ENCODE measurements at regions not wholly inside any gene's neighbourhood (a gene's known extent, or its start where the extent isn't known, plus 50 kb on each side); places are given as distances from the start of the nearest gene placed in this dataset.

GRCh38 chr1:56424744-56425493 is 154.4 kb downstream of the PLPP3 start:
- DNase-seq = peak; percentile 9
- in situ Hi-C loops (cut with MboI; ENCODE audit: low pct_unique_long_range_greater_than_20kb, low sequenced_read_pairs) = no loop called here

- DNase-seq = no peak
- in situ Hi-C loops (cut with MboI; ENCODE audit: low pct_unique_long_range_greater_than_20kb, low sequenced_read_pairs) = no loop called here
These were observed 155.6 kb downstream of the PLPP3 start for GRCh38 chr1:56423716-56424115.

GRCh38 chr1:56418151-56418631 is 161.2 kb downstream of the PLPP3 start:
- in situ Hi-C loops (cut with MboI; ENCODE audit: low pct_unique_long_range_greater_than_20kb, low sequenced_read_pairs) = no loop called here
- no peak for DNase-seq

GRCh38 chr1:56417646-56418045 is 161.7 kb downstream of the PLPP3 start:
- in situ Hi-C loops (cut with MboI; ENCODE audit: low pct_unique_long_range_greater_than_20kb, low sequenced_read_pairs) = no loop called here
- no peak for DNase-seq

- no peak for DNase-seq
- in situ Hi-C loops (cut with MboI; ENCODE audit: low pct_unique_long_range_greater_than_20kb, low sequenced_read_pairs) = no loop called here
These were observed 162.9 kb downstream of the PLPP3 start for GRCh38 chr1:56416495-56416894.

GRCh38 chr1:56415720-56416119 is 163.6 kb downstream of the PLPP3 start:
- in situ Hi-C loops (cut with MboI; ENCODE audit: low pct_unique_long_range_greater_than_20kb, low sequenced_read_pairs) = no loop called here
- DNase-seq = no peak

GRCh38 chr1:56415258-56415657 is 164.1 kb downstream of the PLPP3 start:
- in situ Hi-C loops (cut with MboI; ENCODE audit: low pct_unique_long_range_greater_than_20kb, low sequenced_read_pairs) = no loop called here
- no peak for DNase-seq

- no peak for DNase-seq
- in situ Hi-C loops (cut with MboI; ENCODE audit: low pct_unique_long_range_greater_than_20kb, low sequenced_read_pairs) = no loop called here
These were observed 164.6 kb downstream of the PLPP3 start for GRCh38 chr1:56414728-56415224.

- in situ Hi-C loops (cut with MboI; ENCODE audit: low pct_unique_long_range_greater_than_20kb, low sequenced_read_pairs) = no loop called here
- DNase-seq = no peak
These were observed 165.6 kb downstream of the PLPP3 start for GRCh38 chr1:56413671-56414199.

GRCh38 chr1:56411484-56412180 is 167.7 kb downstream of the PLPP3 start:
- DNase-seq = no peak
- in situ Hi-C loops (cut with MboI; ENCODE audit: low pct_unique_long_range_greater_than_20kb, low sequenced_read_pairs) = no loop called here

- no peak for DNase-seq
- in situ Hi-C loops (cut with MboI; ENCODE audit: low pct_unique_long_range_greater_than_20kb, low sequenced_read_pairs) = no loop called here
These were observed 168.3 kb downstream of the PLPP3 start for GRCh38 chr1:56411021-56411420.

GRCh38 chr1:56410405-56410804 is 169.0 kb downstream of the PLPP3 start:
- no peak for DNase-seq
- in situ Hi-C loops (cut with MboI; ENCODE audit: low pct_unique_long_range_greater_than_20kb, low sequenced_read_pairs) = no loop called here

GRCh38 chr1:56409112-56409691 is 170.2 kb downstream of the PLPP3 start:
- in situ Hi-C loops (cut with MboI; ENCODE audit: low pct_unique_long_range_greater_than_20kb, low sequenced_read_pairs) = no loop called here
- peak; percentile 24 for DNase-seq

- in situ Hi-C loops (cut with MboI; ENCODE audit: low pct_unique_long_range_greater_than_20kb, low sequenced_read_pairs) = no loop called here
- no peak for DNase-seq
These were observed 172.5 kb downstream of the PLPP3 start for GRCh38 chr1:56406821-56407220.

GRCh38 chr1:56404561-56405030 is 174.8 kb downstream of the PLPP3 start:
- DNase-seq = no peak
- in situ Hi-C loops (cut with MboI; ENCODE audit: low pct_unique_long_range_greater_than_20kb, low sequenced_read_pairs) = no loop called here

- in situ Hi-C loops (cut with MboI; ENCODE audit: low pct_unique_long_range_greater_than_20kb, low sequenced_read_pairs) = no loop called here
- DNase-seq = no peak
These were observed 175.3 kb downstream of the PLPP3 start for GRCh38 chr1:56404066-56404465.

GRCh38 chr1:56403321-56403720 is 176.0 kb downstream of the PLPP3 start:
- DNase-seq = no peak
- in situ Hi-C loops (cut with MboI; ENCODE audit: low pct_unique_long_range_greater_than_20kb, low sequenced_read_pairs) = no loop called here

- DNase-seq = no peak
- in situ Hi-C loops (cut with MboI; ENCODE audit: low pct_unique_long_range_greater_than_20kb, low sequenced_read_pairs) = no loop called here
These were observed 178.2 kb downstream of the PLPP3 start for GRCh38 chr1:56401191-56401590.

GRCh38 chr1:56400526-56400925 is 178.8 kb downstream of the PLPP3 start:
- DNase-seq = no peak
- in situ Hi-C loops (cut with MboI; ENCODE audit: low pct_unique_long_range_greater_than_20kb, low sequenced_read_pairs) = no loop called here

- in situ Hi-C loops (cut with MboI; ENCODE audit: low pct_unique_long_range_greater_than_20kb, low sequenced_read_pairs) = no loop called here
- DNase-seq = no peak
These were observed 179.6 kb downstream of the PLPP3 start for GRCh38 chr1:56399795-56400194.
